ENCODE measurements at regions not wholly inside any gene's neighbourhood (a gene's known extent, or its start where the extent isn't known, plus 50 kb on each side); places are given as distances from the start of the nearest gene placed in this dataset.

DNA sequence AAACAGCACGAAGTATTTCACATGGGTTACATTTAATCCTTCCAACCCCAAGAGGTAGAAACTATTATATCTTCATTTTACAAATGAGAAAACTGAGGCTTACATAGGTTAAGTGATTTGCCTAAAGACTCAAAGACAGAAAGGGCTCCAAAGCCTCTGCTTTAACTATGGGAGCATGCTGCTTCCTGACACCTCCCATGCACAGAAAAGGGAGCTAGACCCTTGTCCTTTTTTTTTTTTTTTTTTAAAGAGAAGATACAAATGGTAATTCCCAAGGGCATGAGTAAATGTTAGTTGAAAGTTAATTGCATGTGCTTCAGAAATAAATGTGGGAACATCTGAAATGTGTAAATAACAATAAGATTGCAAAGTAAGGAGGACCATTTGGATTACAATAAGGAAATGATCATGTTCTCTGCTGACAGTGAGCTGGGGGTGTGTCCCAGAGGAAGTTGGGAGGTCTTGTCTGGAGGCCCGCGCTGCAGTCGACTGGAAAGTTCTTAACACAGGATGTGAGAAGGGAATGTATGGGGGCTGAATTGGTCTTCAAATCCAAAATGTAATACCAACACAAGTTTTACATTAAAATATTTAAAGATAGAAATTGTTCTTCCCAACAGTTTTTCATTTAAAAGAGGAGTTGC, 500.3 kb downstream of the KLF12 start:
- H3K4me3 ChIP-seq (ENCODE audit: low read depth, low read length), result no peak overlapping the region
- CTCF ChIA-PET, result no interaction called here
- DNase-seq (ENCODE audit: low read depth), result no peak
- no peaks in the 10 kb centered on the region for H3K27me3 ChIP-seq (ENCODE audit: control insufficient read depth, insufficient read depth, low read length)
- TF ChIP-seq, protein P1, sequence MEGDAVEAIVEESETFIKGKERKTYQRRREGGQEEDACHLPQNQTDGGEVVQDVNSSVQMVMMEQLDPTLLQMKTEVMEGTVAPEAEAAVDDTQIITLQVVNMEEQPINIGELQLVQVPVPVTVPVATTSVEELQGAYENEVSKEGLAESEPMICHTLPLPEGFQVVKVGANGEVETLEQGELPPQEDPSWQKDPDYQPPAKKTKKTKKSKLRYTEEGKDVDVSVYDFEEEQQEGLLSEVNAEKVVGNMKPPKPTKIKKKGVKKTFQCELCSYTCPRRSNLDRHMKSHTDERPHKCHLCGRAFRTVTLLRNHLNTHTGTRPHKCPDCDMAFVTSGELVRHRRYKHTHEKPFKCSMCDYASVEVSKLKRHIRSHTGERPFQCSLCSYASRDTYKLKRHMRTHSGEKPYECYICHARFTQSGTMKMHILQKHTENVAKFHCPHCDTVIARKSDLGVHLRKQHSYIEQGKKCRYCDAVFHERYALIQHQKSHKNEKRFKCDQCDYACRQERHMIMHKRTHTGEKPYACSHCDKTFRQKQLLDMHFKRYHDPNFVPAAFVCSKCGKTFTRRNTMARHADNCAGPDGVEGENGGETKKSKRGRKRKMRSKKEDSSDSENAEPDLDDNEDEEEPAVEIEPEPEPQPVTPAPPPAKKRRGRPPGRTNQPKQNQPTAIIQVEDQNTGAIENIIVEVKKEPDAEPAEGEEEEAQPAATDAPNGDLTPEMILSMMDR (IDR thresholded peaks at IDR 0.05; ENCODE audit: insufficient read depth, low read depth, low read length), result no peak
- no peaks in the 10 kb centered on the region for H3K36me3 ChIP-seq (ENCODE audit: control insufficient read depth, insufficient read depth, low read length)
- POLR2A ChIA-PET, result no interaction called here

DNA sequence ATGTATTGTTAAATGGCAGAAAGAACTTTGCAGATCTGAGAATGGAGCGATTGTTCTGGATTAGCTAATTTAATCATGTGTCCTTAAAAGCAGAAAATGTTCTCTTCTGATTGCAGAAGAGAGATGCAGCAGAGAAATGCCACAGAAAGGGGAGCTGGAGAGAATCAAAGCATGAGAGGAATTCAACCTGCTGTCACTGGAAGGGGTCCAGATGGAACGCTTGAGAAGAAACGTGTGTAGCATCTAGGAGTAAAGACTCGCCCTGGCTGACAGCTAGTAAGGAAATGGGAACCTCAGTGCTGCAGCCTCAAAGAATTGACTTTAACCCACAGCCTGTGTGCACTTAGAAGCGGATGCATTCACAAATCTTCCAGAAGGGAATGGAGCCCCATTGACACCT, 502.8 kb downstream of the KLF12 start:
- Histone ChIP-seq H3K27me3 (ENCODE audit: control insufficient read depth, insufficient read depth, low read length) (no peaks in the 10 kb centered on the region), H3K4me3 (ENCODE audit: low read depth, low read length) (no peak overlapping the region), H3K36me3 (ENCODE audit: control insufficient read depth, insufficient read depth, low read length) (no peaks in the 10 kb centered on the region)
- DNase-seq (ENCODE audit: low read depth), result no peak
- ChIA-PET POLR2A (no interaction called here), CTCF (interaction anchor here (0.7 kb wide), 1 partner anchor 34 kb away, joined by 3 read pairs; no protein-coding TSS in a partner anchor)
- TF ChIP-seq, protein P1 (IDR thresholded peaks at IDR 0.05; ENCODE audit: insufficient read depth, low read depth, low read length), result no peak

DNA sequence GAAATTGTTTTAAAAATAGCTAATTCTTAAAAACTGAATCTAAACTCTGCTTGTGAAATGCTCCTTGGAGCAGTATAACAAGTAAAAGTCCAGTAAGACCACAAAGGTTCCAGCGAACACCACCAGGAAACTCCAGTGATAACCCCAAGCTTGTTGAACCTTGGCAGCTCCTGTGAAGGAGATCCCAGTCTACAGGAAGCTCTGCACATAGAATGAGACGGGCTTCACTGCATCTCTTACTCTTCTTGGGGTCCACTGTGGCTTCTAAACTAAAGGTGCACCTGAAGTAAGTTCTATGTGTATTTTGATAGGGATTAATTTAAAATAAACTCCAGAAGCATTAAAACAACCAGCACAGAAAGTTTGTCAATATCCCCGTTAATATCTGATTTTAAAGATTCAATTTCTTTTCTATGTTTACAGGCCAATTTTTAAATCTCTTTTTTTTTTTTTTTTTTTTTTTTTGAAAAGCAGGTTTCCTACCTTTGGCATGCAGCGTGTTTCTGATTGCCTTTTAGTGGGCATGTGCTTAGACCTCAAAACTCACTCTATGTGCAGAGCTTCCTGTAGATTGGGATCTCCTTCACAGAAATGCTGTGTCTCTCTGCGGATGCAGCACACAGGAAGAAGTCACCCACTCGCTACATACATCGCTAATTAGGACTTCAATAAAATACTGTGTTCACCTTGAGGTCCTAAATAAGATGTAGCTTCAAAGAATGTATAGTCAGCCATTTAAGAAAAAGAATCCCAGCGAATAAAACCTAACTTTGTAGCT, 508.5 kb downstream of the KLF12 start:
- TF ChIP-seq, protein P1 (IDR thresholded peaks at IDR 0.05; ENCODE audit: insufficient read depth, low read depth, low read length), result no peak

DNA sequence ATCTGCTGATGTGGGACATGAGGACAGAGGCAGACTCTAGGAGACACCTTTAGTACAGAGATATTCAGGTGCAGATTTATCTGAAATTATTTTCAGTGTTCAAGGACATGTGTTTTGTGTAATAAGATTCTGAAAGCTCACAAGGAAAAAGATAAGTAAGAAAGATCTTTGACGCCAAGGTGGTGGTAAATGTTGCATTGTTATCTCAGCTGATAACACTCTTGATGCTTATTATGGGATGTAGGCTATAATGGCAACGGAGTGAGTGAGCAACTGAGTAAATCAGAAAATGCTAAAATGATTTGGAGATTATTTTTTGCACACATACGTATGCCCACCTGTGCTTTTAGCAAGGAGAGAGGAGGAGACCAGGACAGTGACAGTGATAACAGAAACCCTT, 510.9 kb downstream of the KLF12 start:
- TF ChIP-seq, protein P1 (IDR thresholded peaks at IDR 0.05; ENCODE audit: insufficient read depth, low read depth, low read length), result no peak
- Histone ChIP-seq H3K36me3 (ENCODE audit: control insufficient read depth, insufficient read depth, low read length) (no peaks in the 10 kb centered on the region), H3K4me3 (ENCODE audit: low read depth, low read length) (no peak overlapping the region), H3K27me3 (ENCODE audit: control insufficient read depth, insufficient read depth, low read length) (no peaks in the 10 kb centered on the region)
- CTCF ChIA-PET, result no interaction called here
- POLR2A ChIA-PET, result no interaction called here
- DNase-seq (ENCODE audit: low read depth), result no peak

More for the DNA sequence above, 508.5 kb downstream of the KLF12 start:
- ChIA-PET POLR2A (no interaction called here), CTCF (interaction anchor here (1.0 kb wide), 1 partner anchor 32 kb away, joined by 3 read pairs; no protein-coding TSS in a partner anchor)
- Histone ChIP-seq H3K27me3 (ENCODE audit: control insufficient read depth, insufficient read depth, low read length) (no peaks in the 10 kb centered on the region), H3K4me3 (ENCODE audit: low read depth, low read length) (no peak overlapping the region), H3K36me3 (ENCODE audit: control insufficient read depth, insufficient read depth, low read length) (no peaks in the 10 kb centered on the region)
- no peak for DNase-seq (ENCODE audit: low read depth)

DNA sequence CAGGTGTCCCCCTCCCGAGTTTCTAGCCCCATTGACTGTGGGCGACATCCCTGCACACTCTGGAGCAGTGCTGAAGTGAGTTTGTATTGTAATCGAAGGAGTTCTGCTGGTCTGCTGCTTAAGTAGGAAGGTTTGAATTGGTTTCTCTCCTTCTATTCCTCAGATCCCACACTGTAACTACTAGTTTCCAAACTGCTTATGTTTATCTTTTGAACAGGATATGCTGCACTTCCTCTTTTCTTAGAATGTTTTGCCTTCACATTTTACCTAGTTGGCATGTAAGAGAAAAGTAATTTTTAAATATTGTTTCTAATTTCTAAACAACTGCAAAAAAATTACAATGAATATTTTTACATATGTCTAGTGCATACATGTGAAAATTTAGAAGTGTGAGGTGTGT, 511.8 kb downstream of the KLF12 start:
- TF ChIP-seq, protein P1 (IDR thresholded peaks at IDR 0.05; ENCODE audit: insufficient read depth, low read depth, low read length), result no peak
- ChIA-PET CTCF (no interaction called here), POLR2A (no interaction called here)
- Histone ChIP-seq H3K4me3 (ENCODE audit: low read depth, low read length) (no peak overlapping the region), H3K36me3 (ENCODE audit: control insufficient read depth, insufficient read depth, low read length) (no peaks in the 10 kb centered on the region), H3K27me3 (ENCODE audit: control insufficient read depth, insufficient read depth, low read length) (no peaks in the 10 kb centered on the region)
- DNase-seq (ENCODE audit: low read depth), result no peak
